DMS53 treated with DMSO at 0.1 percent for 48 hours (cell line): ENCODE measurements at regions not wholly inside any gene's neighbourhood (a gene's known extent, or its start where the extent isn't known, plus 50 kb on each side); places are given as distances from the start of the nearest gene placed in this dataset.
"Not testable (repeated sequence)": the region's sequence is repeated elsewhere in the genome, so short reads cannot be mapped to it uniquely, and the experiment has no call there.

ENCODE experiments used
- DNase-seq: peaks from one replicate; lab custom pipeline; 2025; ENCODE audit not compliant: unreplicated experiment; lab: John Stamatoyannopoulos, UW

GRCh38 chr4:116055857-116056827 is 942.7 kb upstream of the NDST4 start:
- peak; percentile 4 for DNase-seq

- no peak for DNase-seq
Measured at GRCh38 chr4:116027311-116027710, 913.9 kb upstream of the NDST4 start.

- no peak for DNase-seq
Measured at GRCh38 chr4:116024954-116025708, 911.7 kb upstream of the NDST4 start.

GRCh38 chr4:116023049-116023448 is 909.6 kb upstream of the NDST4 start:
- no peak for DNase-seq

GRCh38 chr4:116020141-116020722 is 906.8 kb upstream of the NDST4 start:
- no peak for DNase-seq

- DNase-seq = no peak
Measured at GRCh38 chr4:116018831-116019230, 905.4 kb upstream of the NDST4 start.

- DNase-seq = peak; percentile 72
Measured at GRCh38 chr4:116016201-116016600, 902.8 kb upstream of the NDST4 start.

- no peak for DNase-seq
Measured at GRCh38 chr4:116015549-116015948, 902.1 kb upstream of the NDST4 start.

- DNase-seq = no peak
Measured at GRCh38 chr4:116015062-116015461, 901.6 kb upstream of the NDST4 start.

- no peak for DNase-seq
Measured at GRCh38 chr4:116010923-116011322, 897.5 kb upstream of the NDST4 start.

- DNase-seq = no peak
Measured at GRCh38 chr4:116005806-116006088, 892.3 kb upstream of the NDST4 start.

- no peak for DNase-seq
Measured at GRCh38 chr4:116005037-116005805, 891.8 kb upstream of the NDST4 start.

GRCh38 chr4:116001291-116001690 is 887.9 kb upstream of the NDST4 start:
- DNase-seq = no peak

GRCh38 chr4:115986573-115986972 is 873.2 kb upstream of the NDST4 start:
- DNase-seq = no peak

GRCh38 chr4:115975421-115976001 is 862.1 kb upstream of the NDST4 start:
- not testable (repeated sequence) for DNase-seq

- DNase-seq = no peak
Measured at GRCh38 chr4:115973768-115974167, 860.3 kb upstream of the NDST4 start.

- DNase-seq = no peak
Measured at GRCh38 chr4:115972967-115973366, 859.5 kb upstream of the NDST4 start.

GRCh38 chr4:115970859-115971258 is 857.4 kb upstream of the NDST4 start:
- no peak for DNase-seq

GRCh38 chr4:115969756-115970155 is 856.3 kb upstream of the NDST4 start:
- no peak for DNase-seq

- DNase-seq = no peak
Measured at GRCh38 chr4:115965588-115965987, 852.2 kb upstream of the NDST4 start.
